Coronary artery (tissue), 2 donors: ENCODE measurements at regions not wholly inside any gene's neighbourhood (a gene's known extent, or its start where the extent isn't known, plus 50 kb on each side); places are given as distances from the start of the nearest gene placed in this dataset.

Source experiments
- DNase-seq: peaks from one replicate; pipeline ENCODE4 v3.0.0-alpha.2; 2017; ENCODE audit warnings: low spot score
- H3K27ac ChIP-seq, 2 donors: fragments of 200-600 bp; sonication (generic); one replicate each; pipeline ENCODE4 v1.5.1; 2016 to 2019
- H3K4me3 ChIP-seq: fragments of 200-600 bp; sonication (generic); 2 replicates; pipeline ENCODE4 v1.5.1; 2016; ENCODE audit warnings: mild to moderate bottlenecking, moderate library complexity
- CTCF ChIP-seq: fragments of 200-600 bp; sonication (generic); IDR thresholded peaks from one replicate; pipeline ENCODE4 v1.5.1; 2019; ENCODE audit warnings: antibody characterized with exemption

- DNase-seq = no peak
- no peak overlapping the region for H3K27ac ChIP-seq
- no peak overlapping the region for H3K4me3 ChIP-seq
- TF ChIP-seq CTCF = no peak
Measured at GRCh38 chr18:40494603-40495002, 1460.4 kb upstream of the PIK3C3 start.

GRCh38 chr18:40493316-40493715 is 1461.7 kb upstream of the PIK3C3 start:
- TF ChIP-seq CTCF = no peak
- H3K4me3 ChIP-seq = no peak overlapping the region
- H3K27ac ChIP-seq = no peak overlapping the region
- DNase-seq = no peak

- no peak for TF ChIP-seq CTCF
- DNase-seq = no peak
- no peak overlapping the region for H3K27ac ChIP-seq
- H3K4me3 ChIP-seq = no peak overlapping the region
Measured at GRCh38 chr18:40489301-40489700, 1465.7 kb upstream of the PIK3C3 start.

GRCh38 chr18:40485318-40485717 is 1469.7 kb upstream of the PIK3C3 start:
- DNase-seq = no peak
- Histone ChIP-seq H3K4me3 (no peak overlapping the region), H3K27ac (no peak overlapping the region)
- no peak for TF ChIP-seq CTCF

GRCh38 chr18:40473221-40474029 is 1481.6 kb upstream of the PIK3C3 start:
- no peak overlapping the region for H3K27ac ChIP-seq
- DNase-seq = no peak
- H3K4me3 ChIP-seq = no peak overlapping the region
- no peak for TF ChIP-seq CTCF

GRCh38 chr18:40470723-40471122 is 1484.3 kb upstream of the PIK3C3 start:
- DNase-seq = no peak
- no peak for TF ChIP-seq CTCF
- Histone ChIP-seq H3K27ac (no peak overlapping the region), H3K4me3 (no peak overlapping the region)

- no peak for TF ChIP-seq CTCF
- no peak for DNase-seq
Measured at GRCh38 chr18:40469851-40470250, 1485.2 kb upstream of the PIK3C3 start.

More at GRCh38 chr18:40469851-40470250, 1485.2 kb upstream of the PIK3C3 start:
- Histone ChIP-seq H3K4me3 (no peak overlapping the region), H3K27ac (no peak overlapping the region)
